ENCODE measurements at regions not wholly inside any gene's neighbourhood (a gene's known extent, or its start where the extent isn't known, plus 50 kb on each side); places are given as distances from the start of the nearest gene placed in this dataset.
"Not testable (repeated sequence)": the region's sequence is repeated elsewhere in the genome, so short reads cannot be mapped to it uniquely, and the experiment has no call there.

- DNase-seq (ENCODE audit: low read depth, low spot score); H3K27me3 ChIP-seq (ENCODE audit: control insufficient read depth, insufficient read depth, low read length); H3K4me3 ChIP-seq (ENCODE audit: low read depth, low read length); H3K9me3 ChIP-seq (ENCODE audit: control insufficient read depth, insufficient read depth, low read length); H3K27ac ChIP-seq (ENCODE audit: low read depth, low read length); CTCF ChIA-PET; POLR2A ChIA-PET: not testable (repeated sequence)
These were observed 464.6 kb upstream of the ZNG1F start for GRCh38 chr9:41653560-41654340.

GRCh38 chr9:41652800-41653199 lies 463.7 kb upstream of the ZNG1F start:
- POLR2A ChIA-PET; H3K4me3 ChIP-seq (ENCODE audit: low read depth, low read length); DNase-seq (ENCODE audit: low read depth, low spot score); H3K27ac ChIP-seq (ENCODE audit: low read depth, low read length); H3K9me3 ChIP-seq (ENCODE audit: control insufficient read depth, insufficient read depth, low read length); CTCF ChIA-PET; H3K27me3 ChIP-seq (ENCODE audit: control insufficient read depth, insufficient read depth, low read length): not testable (repeated sequence)

- H3K27ac ChIP-seq (ENCODE audit: low read depth, low read length); H3K9me3 ChIP-seq (ENCODE audit: control insufficient read depth, insufficient read depth, low read length); POLR2A ChIA-PET; CTCF ChIA-PET; H3K27me3 ChIP-seq (ENCODE audit: control insufficient read depth, insufficient read depth, low read length); H3K4me3 ChIP-seq (ENCODE audit: low read depth, low read length); DNase-seq (ENCODE audit: low read depth, low spot score): not testable (repeated sequence)
These were observed 463.1 kb upstream of the ZNG1F start for GRCh38 chr9:41652100-41652713.

GRCh38 chr9:41650086-41650485 lies 461.0 kb upstream of the ZNG1F start:
- H3K27me3 ChIP-seq (ENCODE audit: control insufficient read depth, insufficient read depth, low read length); H3K27ac ChIP-seq (ENCODE audit: low read depth, low read length); H3K4me3 ChIP-seq (ENCODE audit: low read depth, low read length); POLR2A ChIA-PET; H3K9me3 ChIP-seq (ENCODE audit: control insufficient read depth, insufficient read depth, low read length); DNase-seq (ENCODE audit: low read depth, low spot score); CTCF ChIA-PET: not testable (repeated sequence)

GRCh38 chr9:41648564-41648963 lies 459.4 kb upstream of the ZNG1F start:
- H3K27me3 ChIP-seq (ENCODE audit: control insufficient read depth, insufficient read depth, low read length); H3K9me3 ChIP-seq (ENCODE audit: control insufficient read depth, insufficient read depth, low read length); DNase-seq (ENCODE audit: low read depth, low spot score); H3K27ac ChIP-seq (ENCODE audit: low read depth, low read length); H3K4me3 ChIP-seq (ENCODE audit: low read depth, low read length); CTCF ChIA-PET; POLR2A ChIA-PET: not testable (repeated sequence)

- H3K27me3 ChIP-seq (ENCODE audit: control insufficient read depth, insufficient read depth, low read length); H3K9me3 ChIP-seq (ENCODE audit: control insufficient read depth, insufficient read depth, low read length); H3K4me3 ChIP-seq (ENCODE audit: low read depth, low read length); POLR2A ChIA-PET; DNase-seq (ENCODE audit: low read depth, low spot score); H3K27ac ChIP-seq (ENCODE audit: low read depth, low read length); CTCF ChIA-PET: not testable (repeated sequence)
These were observed 457.1 kb upstream of the ZNG1F start for GRCh38 chr9:41646246-41646645.

GRCh38 chr9:41643571-41644279 lies 454.6 kb upstream of the ZNG1F start:
- 0 out of 2 replicates have a peak, but pooled peaks have one; percentile 22 for TF ChIP-seq CTCF (IDR thresholded peaks at IDR 0.05; ENCODE audit: low read depth, low read length)
- Histone ChIP-seq H3K4me3 (ENCODE audit: low read depth, low read length) (peak overlapping the region; percentile 54), H3K27ac (ENCODE audit: low read depth, low read length) (peak overlapping the region; percentile 11)
- peak; percentile 60 for DNase-seq (ENCODE audit: low read depth, low spot score)
- CTCF ChIA-PET; H3K9me3 ChIP-seq (ENCODE audit: control insufficient read depth, insufficient read depth, low read length); H3K27me3 ChIP-seq (ENCODE audit: control insufficient read depth, insufficient read depth, low read length); POLR2A ChIA-PET: not testable (repeated sequence)

- H3K27ac ChIP-seq (ENCODE audit: low read depth, low read length); H3K4me3 ChIP-seq (ENCODE audit: low read depth, low read length); H3K9me3 ChIP-seq (ENCODE audit: control insufficient read depth, insufficient read depth, low read length); CTCF ChIA-PET; POLR2A ChIA-PET; DNase-seq (ENCODE audit: low read depth, low spot score); H3K27me3 ChIP-seq (ENCODE audit: control insufficient read depth, insufficient read depth, low read length): not testable (repeated sequence)
These were observed 444.6 kb upstream of the ZNG1F start for GRCh38 chr9:41633726-41634125.

- not testable (repeated sequence) for DNase-seq (ENCODE audit: low read depth, low spot score)
These were observed 434.5 kb upstream of the ZNG1F start for GRCh38 chr9:41623666-41624065.

GRCh38 chr9:41619254-41619653 lies 430.1 kb upstream of the ZNG1F start:
- DNase-seq (ENCODE audit: low read depth, low spot score); H3K4me3 ChIP-seq (ENCODE audit: low read depth, low read length); H3K27me3 ChIP-seq (ENCODE audit: control insufficient read depth, insufficient read depth, low read length); CTCF ChIA-PET; H3K9me3 ChIP-seq (ENCODE audit: control insufficient read depth, insufficient read depth, low read length); POLR2A ChIA-PET; H3K27ac ChIP-seq (ENCODE audit: low read depth, low read length): not testable (repeated sequence)

More at GRCh38 chr9:41623666-41624065, 434.5 kb upstream of the ZNG1F start:
- H3K27me3 ChIP-seq (ENCODE audit: control insufficient read depth, insufficient read depth, low read length); H3K27ac ChIP-seq (ENCODE audit: low read depth, low read length); POLR2A ChIA-PET; H3K9me3 ChIP-seq (ENCODE audit: control insufficient read depth, insufficient read depth, low read length); CTCF ChIA-PET; H3K4me3 ChIP-seq (ENCODE audit: low read depth, low read length): not testable (repeated sequence)

- DNase-seq (ENCODE audit: low read depth, low spot score); POLR2A ChIA-PET; CTCF ChIA-PET: not testable (repeated sequence)
These were observed 417.9 kb upstream of the ZNG1F start for GRCh38 chr9:41606961-41607547.

More at GRCh38 chr9:41606961-41607547, 417.9 kb upstream of the ZNG1F start:
- H3K27ac ChIP-seq (ENCODE audit: low read depth, low read length); H3K4me3 ChIP-seq (ENCODE audit: low read depth, low read length); H3K27me3 ChIP-seq (ENCODE audit: control insufficient read depth, insufficient read depth, low read length); H3K9me3 ChIP-seq (ENCODE audit: control insufficient read depth, insufficient read depth, low read length): not testable (repeated sequence)
